DMS114 treated with DMSO at 0.1 percent for 48 hours (cell line): ENCODE measurements at regions not wholly inside any gene's neighbourhood (a gene's known extent, or its start where the extent isn't known, plus 50 kb on each side); places are given as distances from the start of the nearest gene placed in this dataset.

Experiments used
- DNase-seq: peaks from one replicate; lab custom pipeline; 2025; ENCODE audit not compliant: unreplicated experiment; lab: John Stamatoyannopoulos, UW

DNA sequence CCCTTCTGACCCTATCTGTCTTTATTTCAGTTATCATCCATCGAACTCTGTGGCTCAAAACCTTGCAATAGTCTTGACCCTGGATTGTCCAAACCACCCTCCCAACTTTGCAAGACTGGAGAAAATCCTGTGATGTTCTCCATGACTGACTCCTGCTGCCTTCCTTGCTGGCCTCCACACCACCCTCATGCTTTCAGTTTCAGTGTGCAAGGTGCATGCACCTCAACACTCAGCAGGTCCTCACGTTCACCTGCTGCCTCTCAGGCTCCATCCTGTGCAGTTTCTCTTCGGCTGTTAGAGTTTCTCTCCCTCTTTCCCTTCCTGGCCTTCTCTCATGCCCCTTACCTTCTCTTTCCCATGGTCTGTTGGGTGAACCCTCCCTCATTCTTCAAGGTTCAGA, 59.4 kb upstream of the ASIC2 start:
- no peak for DNase-seq

DNA sequence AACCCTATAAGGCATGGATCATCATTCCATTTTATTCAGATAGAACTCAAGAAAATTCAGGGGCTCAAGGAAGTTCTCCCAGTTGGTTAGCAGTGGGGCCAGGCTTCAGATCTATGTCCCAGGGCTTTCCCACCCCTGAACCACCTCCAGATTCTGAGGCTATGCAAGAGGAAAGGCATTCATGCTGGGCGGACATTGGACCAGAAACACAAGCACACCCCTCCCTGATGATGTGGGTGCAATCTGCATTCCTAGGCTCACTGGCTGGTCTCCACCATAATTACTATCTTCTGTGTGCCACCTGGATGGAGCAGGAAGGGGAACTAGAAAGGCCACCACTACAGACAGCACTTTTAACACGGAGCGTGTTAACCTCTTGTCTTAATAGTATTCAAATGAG, 63.2 kb upstream of the ASIC2 start:
- DNase-seq, result no peak

DNA sequence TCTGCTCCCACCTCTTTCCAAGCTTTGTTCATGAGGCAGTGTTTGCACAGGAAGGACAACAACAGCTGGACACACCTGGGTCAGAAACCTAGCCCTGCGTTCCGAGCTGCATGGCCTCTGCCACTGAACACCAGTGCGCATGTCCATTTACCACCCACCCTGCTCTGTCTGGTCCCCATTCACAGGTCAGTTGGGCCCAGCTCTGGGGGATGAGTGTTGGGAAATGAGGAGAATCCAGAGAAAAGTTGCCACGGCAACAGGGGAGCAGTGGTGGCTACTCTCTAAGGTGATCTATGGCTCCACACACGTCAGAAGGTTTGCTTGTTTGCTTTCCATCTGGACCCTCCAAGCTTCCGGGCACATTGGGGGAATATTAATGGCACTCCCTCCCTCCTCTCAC, 70.4 kb upstream of the ASIC2 start:
- no peak for DNase-seq

DNA sequence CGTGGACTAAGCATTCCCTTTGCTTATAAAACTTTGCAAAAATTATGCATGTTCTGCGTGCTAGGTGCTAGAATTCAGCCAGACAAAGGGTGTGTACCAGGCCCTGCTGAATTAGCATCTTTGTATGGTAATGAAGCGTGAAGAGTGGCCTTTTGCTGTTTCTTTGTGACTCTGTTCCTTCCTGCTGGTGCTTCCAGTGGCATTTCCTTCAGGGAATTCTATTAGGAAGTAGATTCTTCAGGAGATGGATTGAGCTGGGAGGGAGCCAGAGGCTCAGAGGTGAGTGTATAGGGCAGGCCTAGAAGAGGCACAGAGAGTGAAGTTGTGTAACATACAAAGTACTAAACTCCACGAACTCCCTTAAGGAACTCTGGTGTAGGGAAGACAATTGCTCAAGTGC, 73.9 kb upstream of the ASIC2 start:
- no peak for DNase-seq

DNA sequence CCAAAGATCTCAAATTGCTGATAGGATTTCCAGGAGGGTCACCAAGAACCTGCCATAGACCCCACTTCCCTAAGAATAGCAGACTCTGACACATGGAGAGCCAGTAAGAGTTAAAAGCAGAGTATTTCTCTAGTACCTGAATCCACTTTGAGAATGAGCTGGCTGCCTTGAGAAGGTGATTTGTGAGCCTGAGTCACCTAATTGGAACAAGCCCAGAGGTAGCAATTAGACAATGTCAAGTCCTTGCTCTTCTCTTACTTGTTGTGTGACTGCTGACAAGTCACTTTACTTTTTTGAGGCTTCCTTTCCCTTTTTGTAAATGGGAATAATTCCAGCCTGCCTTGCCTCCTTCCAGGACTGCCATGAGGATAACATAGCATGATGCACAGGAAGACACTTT, 76.1 kb upstream of the ASIC2 start:
- no peak for DNase-seq

DNA sequence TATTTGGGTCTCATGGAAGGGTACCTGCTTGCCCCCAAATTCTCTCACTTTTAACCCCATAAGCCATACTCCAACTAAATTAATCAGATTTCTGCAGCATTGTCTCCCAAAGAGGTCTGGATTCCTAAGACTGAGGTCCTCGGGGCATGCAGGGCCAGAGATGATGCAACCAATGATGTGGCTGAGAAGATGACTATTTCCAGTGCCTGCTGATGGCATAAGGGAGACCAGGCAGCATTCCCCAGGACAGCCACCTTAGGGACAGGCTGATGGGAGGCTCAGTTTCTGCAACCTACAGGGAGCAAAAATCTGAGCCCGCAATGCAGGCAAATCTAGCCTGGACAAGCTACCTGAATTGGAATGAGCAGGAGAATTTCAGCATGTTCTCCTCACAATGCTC, 76.8 kb upstream of the ASIC2 start:
- no peak for DNase-seq

DNA sequence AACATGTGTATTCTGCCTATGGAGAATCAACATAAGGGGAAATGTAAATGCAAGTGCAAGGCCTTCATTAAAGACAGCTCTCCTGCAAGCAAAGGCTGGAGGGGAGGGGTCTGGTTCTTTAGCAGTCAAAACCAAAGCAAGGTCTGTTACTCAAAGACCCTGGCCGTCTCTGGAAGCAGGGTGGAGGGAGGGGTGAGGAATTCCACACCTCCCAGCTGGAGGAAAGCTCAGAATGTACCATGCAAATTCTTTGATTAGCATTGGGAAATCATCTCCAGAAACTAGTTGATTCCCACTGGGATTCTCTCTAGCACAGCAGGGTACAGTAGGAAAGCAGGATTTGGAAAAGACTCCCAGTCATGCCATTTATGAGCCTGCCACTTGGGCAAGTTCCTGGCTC, 77.3 kb upstream of the ASIC2 start:
- no peak for DNase-seq

DNA sequence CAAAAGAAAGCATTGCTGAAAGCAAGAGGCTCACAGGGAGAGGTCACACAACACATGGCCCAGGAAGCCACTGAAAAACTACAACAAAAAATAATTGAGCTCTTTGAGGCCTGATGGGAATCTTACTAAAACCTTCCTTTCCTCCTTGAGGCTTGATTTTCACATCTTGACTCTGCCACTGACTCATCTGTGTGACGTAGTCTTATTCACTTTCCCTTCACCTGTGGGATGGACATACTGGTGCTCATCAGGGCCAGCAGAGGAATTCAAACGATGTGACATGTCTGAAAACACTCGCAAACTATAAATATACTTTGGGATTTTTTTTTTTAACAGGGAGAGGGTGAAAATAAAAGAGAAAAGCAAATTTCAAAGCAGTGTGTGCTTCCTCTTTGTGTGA, 78.3 kb upstream of the ASIC2 start:
- no peak for DNase-seq

DNA sequence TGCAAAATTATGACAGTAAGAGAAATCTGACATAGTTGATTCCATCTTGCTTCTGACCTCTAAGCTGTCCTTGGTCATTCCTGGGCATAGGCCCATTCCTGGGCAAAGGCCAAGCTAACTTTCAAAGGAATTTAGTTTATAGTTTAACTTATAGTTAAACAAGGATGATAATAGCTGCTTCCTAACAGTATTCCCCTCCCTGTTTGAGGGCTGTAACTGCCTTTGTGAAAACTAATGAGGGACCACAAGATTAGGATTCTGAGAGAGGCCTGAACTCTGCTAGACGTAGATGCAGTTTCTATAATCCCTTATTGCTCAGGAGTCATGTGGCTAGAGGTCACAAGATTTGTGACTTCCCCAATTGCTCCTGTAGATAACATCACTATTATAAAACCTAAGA, 80.2 kb upstream of the ASIC2 start:
- DNase-seq, result no peak

DNA sequence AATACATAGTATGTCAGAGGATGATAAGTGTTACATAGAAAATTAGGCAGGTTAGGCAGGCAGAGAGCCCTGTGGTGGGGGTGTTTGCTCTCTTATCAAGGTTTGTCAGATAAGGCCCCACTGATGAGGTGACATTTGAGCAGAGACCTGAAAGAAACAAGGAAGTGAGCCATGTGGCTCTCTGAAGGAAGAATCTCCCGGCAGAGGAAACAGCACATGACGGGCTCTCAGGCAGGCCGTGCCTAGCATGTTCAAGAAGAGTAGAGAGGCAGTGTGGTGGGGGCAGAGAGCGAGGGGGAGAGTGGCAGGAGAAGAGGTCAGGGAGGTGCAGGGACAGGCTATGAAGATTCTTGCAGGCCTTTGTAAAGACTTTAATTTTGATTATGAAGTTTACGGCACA, 82.0 kb upstream of the ASIC2 start:
- no peak for DNase-seq

DNA sequence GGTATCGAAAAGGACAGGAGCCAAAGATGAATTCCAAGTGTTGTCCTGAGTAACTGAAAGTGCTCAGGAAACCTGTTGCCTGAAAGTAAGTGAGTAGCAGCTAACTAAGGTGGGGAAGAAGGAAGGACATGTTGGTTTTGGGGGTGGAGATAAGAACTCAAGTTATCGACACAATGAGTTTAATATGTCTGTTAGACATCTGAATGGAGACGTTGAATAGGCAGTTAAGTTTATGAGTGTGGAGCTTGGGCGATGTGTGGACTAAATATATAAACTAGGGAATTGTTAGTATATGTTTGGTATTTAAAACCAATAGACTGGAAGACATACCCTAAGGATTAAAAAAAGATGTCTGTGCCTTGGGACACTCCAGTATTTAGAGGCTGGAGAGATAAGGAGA, 82.7 kb upstream of the ASIC2 start:
- no peak for DNase-seq

DNA sequence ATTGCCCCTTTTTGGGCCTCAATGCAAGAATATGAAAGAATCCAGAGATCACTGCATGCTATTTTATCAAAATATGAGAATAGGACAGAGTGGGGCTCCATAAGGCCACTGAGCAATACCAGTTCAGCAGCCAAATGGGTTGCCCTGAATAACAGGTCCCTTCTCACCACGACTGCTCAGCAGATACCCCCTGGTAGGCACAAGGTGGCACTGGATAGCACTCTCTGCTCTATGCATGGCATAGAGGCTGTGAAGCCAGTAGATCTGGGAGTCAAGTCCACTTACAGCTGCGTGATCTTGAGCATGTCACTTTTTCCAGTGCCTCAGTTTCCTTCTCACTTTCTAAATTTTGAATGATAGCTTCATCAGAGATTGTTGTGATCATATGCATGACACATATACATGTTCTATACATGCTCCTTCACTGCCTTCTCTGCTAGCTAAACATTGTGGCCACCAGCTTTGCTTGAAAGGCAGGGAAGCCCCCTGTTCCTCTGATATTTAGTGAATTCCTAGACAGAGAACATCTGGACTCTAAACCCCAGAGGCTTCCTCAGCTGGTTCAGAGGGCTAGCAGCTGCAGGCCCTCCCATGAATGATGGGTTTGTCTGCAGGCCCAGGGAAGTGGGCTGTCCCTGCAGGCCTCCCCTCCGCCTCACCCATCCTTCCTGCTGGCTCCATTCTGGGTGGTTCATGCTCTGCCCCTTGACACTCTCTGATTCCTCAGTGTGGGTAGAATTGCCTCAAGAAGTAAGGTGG, 84.9 kb upstream of the ASIC2 start:
- DNase-seq, result no peak

DNA sequence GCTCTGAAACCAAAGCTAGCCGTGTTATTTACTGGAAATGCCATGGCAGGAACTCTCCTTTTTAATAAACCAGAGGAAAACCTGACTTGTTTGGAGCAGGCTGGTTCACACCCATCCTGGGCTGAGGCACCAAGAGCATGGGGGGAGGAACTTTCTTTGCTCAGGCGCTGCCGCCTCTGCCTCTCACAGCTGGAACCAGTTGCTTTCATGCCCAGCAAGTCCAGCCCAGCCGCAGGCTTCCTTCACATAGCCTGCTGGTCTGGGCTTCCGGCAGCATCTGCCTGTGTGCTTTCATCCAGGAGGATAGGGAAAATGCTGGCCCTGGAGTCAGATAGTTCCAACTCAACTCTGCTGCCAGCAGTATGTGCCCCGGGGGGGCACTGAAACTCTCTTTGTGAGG, 88.1 kb upstream of the ASIC2 start:
- no peak for DNase-seq

DNA sequence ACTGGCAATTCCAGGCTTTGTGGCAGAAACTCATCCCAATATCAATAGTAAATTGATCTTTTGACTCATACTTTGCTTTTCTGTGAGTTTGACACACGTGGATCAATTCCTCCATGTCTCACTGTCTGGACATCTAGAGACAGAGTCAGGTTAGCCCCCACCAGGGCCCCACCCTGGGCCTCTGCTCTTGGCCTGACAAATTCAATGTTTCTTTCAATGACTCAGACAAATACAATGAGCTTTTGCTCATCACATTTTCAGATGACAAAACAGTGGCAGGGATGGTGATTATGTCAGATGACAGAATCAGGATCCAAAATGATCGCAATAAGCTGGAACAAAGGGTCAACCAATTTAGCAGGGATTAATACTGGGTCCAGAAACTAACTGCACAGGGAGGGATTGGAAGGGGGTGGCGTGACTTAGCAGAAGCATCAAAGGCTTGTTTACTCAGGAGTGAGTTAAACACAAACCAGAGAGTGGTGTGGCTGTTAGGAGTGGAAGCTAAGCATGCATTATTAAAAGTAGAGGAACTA, 90.5 kb upstream of the ASIC2 start:
- no peak for DNase-seq

DNA sequence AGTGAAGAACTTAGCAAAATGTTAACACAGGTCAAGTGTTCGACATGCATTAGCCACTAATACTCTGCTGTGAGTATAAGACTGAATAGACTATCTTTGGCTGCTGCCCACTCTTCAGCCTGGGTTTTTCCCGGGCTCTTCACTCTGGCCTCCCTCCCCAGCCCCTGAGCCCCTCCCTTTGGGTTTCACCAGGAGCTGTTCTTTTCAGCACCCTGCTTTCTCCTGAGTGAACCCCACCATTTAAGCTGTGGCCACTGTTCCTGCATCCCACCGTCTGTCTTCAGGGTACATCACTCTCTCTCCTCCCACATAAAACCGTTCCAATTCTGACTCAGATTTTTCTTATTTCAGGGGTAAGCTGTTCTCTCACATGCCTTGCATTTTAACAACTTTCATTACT, 92.0 kb upstream of the ASIC2 start:
- DNase-seq, result no peak

DNA sequence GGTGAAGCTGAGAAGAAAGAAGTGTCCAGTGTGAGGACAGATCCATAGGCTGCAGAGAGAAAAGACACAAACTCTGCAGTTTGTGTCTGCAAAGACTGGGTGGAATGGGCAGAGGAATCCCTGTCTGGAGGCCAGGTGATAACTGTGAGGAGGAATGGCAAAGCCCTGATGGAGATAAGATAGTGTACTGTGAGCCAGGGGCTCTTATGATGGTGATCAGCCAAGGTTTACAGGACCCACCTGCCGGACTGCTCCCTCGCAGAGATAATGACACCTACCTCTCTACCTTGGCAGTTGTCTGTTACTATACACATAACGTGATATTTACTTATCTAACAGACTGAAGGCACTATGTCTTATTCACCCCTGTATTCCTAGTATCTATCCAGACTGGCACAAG, 92.6 kb upstream of the ASIC2 start:
- no peak for DNase-seq

DNA sequence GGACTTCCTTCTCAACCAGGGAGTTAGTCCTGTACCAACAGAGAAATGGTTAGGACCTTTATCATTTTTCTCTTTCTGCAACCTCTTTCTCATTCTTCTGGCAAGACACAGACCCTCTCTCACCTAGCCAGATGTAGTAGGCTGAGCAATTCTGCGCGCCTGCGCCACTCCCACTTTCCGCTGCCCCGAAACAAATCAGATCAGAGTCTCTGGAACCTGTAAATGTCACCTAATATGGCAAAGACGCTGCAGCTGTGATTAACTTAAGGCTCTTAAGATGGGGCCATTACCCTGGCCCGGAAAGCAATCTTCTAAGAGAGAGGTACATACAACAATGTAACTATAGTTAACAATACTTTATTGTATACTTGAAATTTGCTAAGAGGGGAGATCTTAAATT, 94.3 kb upstream of the ASIC2 start:
- no peak for DNase-seq

DNA sequence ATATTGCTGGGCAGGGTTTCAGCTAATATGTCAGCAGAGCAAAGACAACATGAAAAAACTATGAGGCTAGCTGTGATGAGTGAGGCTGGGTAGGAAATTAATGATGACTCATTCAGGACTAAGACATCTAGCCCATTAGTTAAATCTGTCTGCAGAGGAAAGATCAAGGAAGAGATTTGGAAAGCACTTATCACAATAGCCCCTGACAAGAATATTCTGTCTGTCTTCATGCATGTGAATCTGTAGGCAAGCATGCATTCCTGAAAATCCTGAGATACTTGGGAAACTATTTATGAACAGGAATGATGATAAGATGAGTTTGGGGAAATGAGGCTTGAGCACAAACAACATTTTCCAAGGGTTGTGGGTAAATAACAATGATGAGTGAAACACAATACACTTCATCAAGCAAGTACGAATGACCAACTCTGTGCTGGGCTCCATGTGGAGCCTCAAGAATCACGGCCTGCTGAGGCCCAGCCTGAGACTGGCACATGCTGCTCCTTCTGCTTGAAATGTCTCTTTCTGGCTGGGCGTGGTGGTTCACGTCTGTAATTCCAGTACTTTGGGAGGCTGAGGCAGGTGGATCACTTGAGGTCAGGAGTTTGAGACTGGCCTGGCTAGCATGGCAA, 96.5 kb upstream of the ASIC2 start:
- no peak for DNase-seq

DNA sequence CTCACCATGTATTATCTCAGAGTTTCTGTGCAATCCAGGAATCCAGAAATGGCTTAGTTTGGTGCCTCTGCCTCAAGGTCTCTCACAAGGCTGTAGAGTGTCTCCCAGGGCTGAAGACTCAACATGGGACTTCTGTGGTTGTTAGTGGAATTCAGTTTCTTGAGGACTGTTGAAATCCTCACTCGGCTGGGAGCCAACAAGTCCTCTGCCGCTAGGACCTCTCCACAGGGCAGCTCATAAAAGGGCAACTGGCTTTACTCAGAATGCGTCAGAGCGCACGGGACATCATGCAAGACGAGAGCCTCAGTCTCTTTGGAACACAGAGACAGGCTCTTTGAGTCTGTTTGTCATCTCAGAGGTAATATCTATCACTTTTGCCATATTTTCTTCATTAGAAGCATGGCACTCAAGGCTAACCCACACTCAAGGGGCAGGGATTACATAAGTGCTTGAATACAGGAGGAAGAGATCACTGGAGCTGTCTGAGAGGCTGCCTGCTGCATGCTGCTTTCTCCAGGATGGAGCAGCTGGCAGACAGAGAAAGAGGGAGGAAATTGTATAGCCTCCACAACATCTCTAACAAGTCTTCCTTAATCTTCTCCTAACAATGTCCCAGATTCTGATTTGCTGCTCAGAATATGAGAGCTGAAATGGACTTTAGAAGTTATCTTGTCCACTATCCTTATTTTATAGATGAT, 97.5 kb upstream of the ASIC2 start:
- DNase-seq, result no peak

DNA sequence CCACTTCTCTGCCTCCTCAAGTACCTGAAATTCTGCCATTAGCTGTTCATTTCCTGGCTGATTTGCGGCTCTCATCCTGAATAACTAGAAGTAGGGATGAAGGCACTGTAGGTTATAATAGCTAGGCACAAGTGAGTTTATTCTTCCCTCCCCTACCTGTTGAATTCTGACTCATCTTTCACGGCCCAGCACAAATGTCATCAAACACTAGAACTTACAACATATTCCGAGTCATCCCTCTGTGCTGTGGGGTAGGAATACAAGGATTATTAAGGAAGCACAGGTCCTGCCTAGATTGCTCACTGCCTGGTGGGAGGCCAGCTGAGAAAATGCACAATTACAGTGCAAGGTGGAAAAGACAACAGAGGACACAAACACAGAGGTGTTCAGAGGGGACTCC, 103.7 kb upstream of the ASIC2 start:
- DNase-seq, result no peak

DNA sequence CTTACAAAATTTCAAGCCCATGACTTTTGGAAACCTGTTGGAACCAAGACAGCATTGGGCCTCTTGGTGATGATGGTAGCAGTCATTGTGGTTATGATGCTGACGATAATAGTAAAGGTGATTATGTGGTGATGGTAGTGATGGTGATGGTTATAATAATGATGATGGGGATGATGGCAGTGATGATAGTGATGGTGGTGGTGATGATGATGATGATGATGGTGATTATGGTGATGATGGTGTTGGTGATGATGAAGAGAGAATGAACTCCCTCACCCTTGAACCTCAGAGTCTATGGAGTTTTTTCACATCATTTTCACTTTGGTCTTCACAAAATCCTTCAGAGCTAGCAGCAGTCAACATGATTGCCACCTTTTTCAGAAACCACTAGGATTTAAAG, 105.3 kb upstream of the ASIC2 start:
- DNase-seq, result no peak

DNA sequence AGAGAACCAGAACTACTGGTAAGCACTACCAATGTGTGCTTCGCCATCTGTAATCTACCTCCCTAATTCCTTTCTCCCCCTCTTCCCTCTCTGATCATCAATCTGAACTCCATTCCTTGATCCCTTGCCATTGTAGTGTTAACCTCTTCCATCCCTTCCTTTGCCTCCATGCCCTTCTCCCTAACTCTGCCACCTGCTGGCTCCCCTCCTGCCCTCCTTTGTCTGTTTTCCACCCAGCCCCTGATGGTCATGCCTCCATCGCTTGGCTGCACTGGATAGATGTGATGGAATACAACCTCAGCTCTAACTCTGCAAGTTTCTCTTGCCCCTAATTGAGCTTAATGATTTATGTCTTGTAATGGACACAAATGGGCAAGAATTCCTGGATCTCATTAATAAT, 108.2 kb upstream of the ASIC2 start:
- no peak for DNase-seq
